ENCODE measurements at regions not wholly inside any gene's neighbourhood (a gene's known extent, or its start where the extent isn't known, plus 50 kb on each side); places are given as distances from the start of the nearest gene placed in this dataset.

DNA sequence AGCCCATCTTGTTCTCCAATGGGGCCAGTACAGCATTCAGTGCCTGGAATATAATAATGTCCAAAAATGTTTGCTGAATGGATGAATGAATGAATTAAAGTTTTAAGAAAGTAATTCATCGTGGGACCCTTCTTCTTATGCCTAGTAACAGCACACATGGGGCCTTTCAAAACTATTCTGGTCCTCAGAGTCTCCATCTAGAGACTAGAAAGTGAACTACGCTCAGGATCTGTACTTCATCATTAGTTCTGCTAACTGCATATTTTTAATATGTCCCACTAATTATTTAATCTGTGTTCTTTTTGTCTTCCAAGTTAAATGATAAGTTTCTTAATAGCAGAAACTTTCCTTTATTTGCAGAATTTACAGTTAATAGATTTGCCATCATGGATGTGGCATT is 172.5 kb downstream of the SMAD2 start:
- intact Hi-C loops (cut with DNase I), result loop anchor here in 1 of 2 donors (10.0 kb wide), 1 partner anchor 543 kb away; no protein-coding TSS in a partner anchor

GRCh38 chr18:47756364-47757016 is 174.0 kb downstream of the SMAD2 start:
- intact Hi-C loops (cut with DNase I), result loop anchor here in 1 of 2 donors (10.0 kb wide), 1 partner anchor 542 kb away; no protein-coding TSS in a partner anchor
- no peak for DNase-seq (ENCODE audit: low spot score)

More for the DNA sequence above, 172.5 kb downstream of the SMAD2 start:
- DNase-seq (ENCODE audit: low spot score), result no peak

DNA sequence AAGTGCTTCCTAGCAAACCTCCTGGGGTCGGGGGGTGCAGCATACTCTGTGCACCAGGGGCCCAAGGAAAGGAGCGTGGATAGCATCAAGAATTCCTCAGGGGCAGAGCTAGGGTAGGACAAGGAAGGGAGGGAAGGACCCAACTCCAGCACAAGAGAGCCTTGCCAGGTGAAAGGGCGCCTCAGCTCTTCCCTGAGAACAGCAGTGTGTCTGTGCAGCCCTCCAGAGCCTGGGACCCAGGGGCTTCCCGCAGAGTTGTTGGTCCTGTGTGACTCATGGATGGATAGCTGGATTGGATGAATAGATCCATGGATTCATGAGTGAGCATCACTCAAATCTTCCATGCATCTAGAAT is 175.4 kb downstream of the SMAD2 start:
- intact Hi-C loops (cut with DNase I), result loop anchor here in 1 of 2 donors (10.0 kb wide), 1 partner anchor 540 kb away; no protein-coding TSS in a partner anchor
- DNase-seq (ENCODE audit: low spot score), result no peak

DNA sequence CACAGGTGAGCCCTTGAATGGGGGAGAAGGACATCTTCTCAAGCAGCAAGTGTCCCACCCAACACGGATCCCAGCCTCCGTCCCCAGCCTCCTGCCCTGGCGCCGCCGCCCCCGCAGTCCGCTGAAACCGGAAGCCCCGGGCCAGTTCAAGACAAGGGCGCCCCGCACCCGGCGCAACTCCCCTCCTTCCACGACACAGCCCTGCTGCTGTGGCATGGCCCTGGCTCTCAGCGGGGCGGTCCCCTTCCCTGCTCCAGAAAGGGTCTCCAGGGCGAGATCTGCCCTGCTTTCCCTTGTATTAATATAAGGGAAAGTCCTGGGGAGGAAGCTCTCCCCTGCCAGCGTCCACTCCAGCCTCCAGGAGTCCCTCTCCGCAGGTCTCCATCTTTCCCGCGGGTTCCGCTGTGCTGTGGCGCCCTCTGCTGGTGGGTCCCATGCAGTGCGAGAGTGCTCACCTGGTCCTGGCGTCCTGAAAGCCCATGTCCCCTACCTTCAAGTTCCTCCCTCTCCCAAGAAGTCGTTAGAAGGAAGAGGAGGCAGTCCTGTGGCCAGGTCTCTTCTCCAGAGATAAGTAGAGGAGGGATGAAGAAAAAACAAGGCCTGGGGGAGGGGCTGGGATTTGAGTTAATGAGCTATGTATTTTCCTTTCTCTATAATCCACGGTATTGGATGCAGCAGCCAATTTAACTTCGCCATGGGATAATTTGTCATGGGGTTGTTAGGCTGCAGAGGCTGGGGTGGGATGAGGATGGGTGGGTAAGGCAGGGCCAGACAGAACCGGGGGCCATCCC is 176.0 kb downstream of the SMAD2 start:
- intact Hi-C loops (cut with DNase I), result loop anchor here in 1 of 2 donors (10.0 kb wide), 1 partner anchor 540 kb away; no protein-coding TSS in a partner anchor
- no peak for DNase-seq (ENCODE audit: low spot score)

GRCh38 chr18:47752796-47753645 is 177.4 kb downstream of the SMAD2 start:
- DNase-seq (ENCODE audit: low spot score), result no peak
- intact Hi-C loops (cut with DNase I), result loop anchor here in 1 of 2 donors (10.0 kb wide), 1 partner anchor 538 kb away; no protein-coding TSS in a partner anchor

DNA sequence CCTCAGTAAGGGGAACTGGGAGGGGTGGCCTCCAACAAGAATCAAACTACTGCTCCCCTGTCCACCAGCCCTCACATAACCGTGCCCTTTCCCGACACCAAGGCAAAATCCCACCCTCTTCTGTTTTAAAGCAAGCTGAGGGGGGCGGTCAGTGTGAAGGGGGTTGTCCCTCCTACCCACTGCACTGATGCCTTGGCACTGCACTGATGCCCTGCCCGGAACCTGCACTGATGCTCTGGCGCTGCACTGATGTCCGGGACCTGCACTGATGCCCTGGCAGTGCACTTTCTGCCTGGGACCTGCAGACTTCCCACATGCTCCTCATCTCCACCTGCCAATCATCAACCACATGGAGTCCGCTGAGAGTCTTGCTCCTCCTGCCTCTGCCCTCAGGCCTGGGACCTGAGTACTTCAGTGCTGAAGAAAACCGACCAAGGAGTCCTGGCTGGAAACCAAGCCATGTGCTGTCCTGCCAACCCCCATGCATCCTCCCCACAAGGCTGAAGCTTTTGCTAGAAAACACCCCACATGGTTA is 179.5 kb downstream of the SMAD2 start:
- DNase-seq (ENCODE audit: low spot score), result no peak
- intact Hi-C loops (cut with DNase I), result loop anchor here in 1 of 2 donors (10.0 kb wide), 1 partner anchor 536 kb away; no protein-coding TSS in a partner anchor

DNA sequence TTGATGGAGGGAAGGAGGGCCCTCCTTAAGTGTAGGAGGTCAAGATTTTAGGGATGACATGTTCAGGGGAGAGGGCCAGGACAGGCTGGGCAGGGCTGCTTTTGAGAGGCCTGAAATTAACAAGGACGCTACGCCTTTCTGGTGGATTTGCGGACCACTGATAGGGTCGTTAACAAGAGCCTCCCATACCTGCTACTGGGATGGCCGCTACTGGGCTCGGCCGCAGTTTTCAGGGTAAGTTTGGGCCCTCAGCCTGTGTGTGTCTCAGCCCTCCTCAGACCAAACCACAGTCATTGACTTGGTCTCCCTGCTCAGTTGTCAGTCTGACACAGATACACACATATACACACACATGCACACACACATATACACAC is 180.9 kb downstream of the SMAD2 start:
- intact Hi-C loops (cut with DNase I), result no loop called here
- no peak for DNase-seq (ENCODE audit: low spot score)

DNA sequence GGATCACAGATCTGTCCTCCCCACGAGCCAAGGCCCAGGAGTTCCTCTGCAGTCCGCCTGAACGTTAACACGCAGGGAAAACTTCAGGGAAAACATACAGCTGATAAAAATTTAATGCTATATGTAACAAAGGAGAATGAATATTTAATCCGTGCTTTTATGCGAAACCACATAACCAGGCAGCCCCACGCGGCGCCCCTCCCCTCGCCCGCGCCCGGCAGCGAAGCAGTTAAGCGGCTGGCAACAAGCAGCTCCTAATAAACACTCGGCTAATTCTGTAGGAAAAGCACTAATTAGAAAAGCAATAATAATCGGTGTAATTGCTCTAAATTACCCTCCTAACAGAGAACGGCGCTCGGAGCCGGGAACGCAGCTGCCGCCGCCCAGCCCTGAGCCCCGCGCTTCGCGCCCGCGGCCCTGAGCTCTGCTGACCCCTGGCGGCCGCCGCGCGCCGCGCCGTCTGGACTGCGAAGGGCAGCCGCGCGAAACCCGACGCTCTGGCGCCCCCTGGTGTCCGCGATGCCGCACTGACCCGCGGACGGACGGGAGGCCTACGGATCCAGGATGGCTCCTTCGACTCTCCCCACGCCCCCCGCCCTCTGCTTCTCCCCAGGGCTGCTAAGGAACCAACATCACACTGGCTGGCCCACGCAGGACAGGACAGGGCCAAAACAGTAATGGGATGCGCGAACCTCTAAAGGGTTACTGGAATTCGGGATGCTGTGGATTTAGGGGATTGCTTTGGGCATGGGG is 181.4 kb downstream of the SMAD2 start:
- DNase-seq (ENCODE audit: low spot score), result peak; percentile 95
- intact Hi-C loops (cut with DNase I), result no loop called here

- intact Hi-C loops (cut with DNase I), result no loop called here
- DNase-seq (ENCODE audit: low spot score), result no peak
These were observed 182.2 kb downstream of the SMAD2 start for GRCh38 chr18:47748093-47748796.

- intact Hi-C loops (cut with DNase I), result no loop called here
- DNase-seq (ENCODE audit: low spot score), result no peak
These were observed 183.1 kb downstream of the SMAD2 start for GRCh38 chr18:47747260-47747795.

DNA sequence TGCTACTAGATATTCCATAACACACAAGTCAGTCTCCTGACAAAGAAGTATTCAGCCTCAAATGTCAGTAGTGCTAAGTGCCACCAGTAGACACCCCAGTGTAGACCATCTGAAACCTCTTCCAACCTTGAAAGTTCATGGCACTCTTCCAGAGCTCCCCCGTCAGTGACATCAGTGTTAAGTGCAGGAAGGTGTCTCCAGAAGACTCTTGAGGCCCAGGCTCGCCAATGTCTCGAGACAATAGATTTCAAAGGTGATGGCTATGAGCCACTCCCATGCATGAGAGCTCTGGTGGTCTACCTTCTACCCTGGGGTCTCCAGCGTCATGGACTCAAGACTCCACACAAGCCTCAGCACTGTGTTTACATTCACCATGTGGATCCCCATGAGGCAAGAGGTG is 183.8 kb downstream of the SMAD2 start:
- DNase-seq (ENCODE audit: low spot score), result no peak
- intact Hi-C loops (cut with DNase I), result no loop called here

GRCh38 chr18:47745227-47745626 is 185.2 kb downstream of the SMAD2 start:
- DNase-seq (ENCODE audit: low spot score), result no peak
- intact Hi-C loops (cut with DNase I), result no loop called here

DNA sequence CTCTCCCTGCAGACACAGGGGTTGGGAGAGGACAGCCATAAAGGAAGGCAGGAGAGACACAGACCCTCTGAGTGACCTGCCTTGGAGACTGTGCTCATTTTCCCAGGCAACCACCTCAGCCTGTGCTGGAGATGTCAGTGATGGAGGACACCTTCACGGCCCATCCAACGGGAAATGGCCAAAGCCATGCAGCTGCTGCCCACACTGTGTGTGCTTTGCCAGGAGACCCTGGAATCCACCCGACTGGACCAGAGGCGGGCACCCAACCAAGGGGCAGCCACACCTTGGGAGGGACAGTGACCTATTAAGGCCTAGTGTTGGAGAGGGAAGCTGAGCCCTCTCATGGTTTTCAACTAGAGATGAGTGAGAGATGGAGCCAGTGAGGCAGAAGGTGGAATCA is 192.5 kb downstream of the SMAD2 start:
- intact Hi-C loops (cut with DNase I), result no loop called here
- no peak for DNase-seq (ENCODE audit: low spot score)

DNA sequence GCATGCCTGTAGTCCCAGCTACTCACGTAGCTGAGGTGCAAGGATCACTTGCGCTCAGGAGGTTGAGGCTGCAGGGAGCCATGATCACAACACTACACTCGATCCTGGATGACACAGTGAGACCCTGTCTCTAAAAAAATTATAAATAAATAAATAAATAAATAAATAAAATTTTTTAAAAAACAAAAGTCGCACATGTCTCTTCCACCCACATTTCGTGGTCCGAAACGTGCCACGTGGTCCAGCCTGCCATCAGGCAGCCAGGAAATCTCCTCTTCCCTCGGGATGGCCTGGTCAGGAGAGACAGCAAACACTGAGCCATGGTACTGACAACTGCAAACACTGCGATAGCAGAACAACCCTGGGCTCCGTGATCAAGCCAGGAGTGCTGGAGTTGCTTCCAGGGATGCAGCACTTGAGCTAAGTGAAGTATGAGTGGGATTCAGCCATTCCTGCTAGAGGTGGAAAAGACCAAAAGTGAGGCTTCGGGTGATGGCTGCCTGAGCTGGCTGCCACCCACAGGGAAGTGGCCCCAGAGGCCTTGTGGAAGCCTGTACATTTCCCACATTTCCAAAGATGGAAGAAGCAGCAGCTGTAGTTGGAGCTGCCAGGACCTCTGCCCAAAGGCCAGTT is 193.1 kb downstream of the SMAD2 start:
- no peak for DNase-seq (ENCODE audit: low spot score)
- intact Hi-C loops (cut with DNase I), result no loop called here

DNA sequence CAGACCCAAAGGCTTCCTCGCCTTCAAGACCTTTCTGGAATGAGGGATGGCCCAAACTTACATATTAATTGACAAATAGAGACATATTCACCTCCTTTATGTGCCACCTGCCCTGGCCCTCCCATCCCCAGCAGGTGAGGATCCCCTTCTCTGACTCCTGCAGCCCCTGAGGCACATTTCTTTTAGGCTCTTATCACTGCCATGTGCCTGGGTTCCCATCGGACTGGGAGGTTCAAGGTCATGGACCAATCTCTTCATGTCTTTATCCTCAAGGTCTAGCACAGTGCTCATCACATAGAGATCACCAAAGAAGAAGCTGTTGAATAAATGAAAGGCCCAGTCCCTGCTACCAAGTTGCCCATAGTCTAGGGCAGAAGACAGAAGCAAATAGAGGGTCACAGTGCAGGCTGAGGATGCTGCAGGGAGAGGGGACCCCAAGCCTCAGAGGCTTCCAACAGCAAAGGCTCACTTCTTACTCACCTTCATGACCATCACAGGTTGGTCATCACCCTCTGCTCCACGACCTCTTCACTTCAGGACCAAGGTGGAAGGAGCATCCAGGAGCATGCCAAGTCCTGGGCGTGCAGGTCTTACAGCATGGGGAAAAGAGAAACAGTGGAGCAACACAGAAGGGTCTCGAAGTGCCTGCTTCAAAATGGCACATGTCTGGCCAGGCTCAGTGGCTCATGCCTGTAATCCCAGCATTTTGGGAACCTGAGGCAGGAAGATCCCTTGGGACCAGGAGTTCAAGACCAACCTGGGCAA is 193.9 kb downstream of the SMAD2 start:
- no peak for DNase-seq (ENCODE audit: low spot score)
- intact Hi-C loops (cut with DNase I), result no loop called here

DNA sequence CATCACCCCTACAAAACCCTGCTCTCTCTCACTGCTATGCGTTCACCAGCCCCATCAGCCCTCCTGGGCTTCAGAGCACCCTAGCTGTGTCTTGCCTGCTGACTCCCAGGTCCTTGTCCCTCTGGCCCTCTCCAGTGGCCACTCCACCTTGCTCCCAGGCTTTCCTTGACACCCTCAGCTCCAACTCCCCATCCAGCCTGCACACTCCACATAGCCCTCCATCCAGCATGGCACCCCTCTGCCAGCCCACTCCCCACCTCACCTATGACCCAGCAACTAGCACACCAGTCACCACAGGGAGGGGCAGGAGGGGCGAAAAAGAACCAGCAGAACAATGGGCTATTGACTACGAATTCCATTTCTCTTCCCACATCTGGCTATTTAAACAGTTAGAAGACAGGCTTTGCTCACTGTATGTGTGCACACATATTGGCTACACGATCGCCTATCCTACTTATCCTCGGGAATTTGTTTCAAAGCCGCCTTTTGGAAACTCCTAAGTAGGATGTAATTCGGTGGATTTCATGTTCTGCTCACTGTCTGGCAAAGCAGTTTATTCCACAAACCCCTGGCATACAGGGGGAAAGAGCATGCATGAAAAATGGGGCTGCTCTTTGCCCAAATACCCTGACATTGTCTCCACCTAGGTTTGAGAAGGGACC is 195.3 kb downstream of the SMAD2 start:
- peak; percentile 48 for DNase-seq (ENCODE audit: low spot score)
- intact Hi-C loops (cut with DNase I), result no loop called here
